ENCODE measurements at regions not wholly inside any gene's neighbourhood (a gene's known extent, or its start where the extent isn't known, plus 50 kb on each side); places are given as distances from the start of the nearest gene placed in this dataset.

DNA sequence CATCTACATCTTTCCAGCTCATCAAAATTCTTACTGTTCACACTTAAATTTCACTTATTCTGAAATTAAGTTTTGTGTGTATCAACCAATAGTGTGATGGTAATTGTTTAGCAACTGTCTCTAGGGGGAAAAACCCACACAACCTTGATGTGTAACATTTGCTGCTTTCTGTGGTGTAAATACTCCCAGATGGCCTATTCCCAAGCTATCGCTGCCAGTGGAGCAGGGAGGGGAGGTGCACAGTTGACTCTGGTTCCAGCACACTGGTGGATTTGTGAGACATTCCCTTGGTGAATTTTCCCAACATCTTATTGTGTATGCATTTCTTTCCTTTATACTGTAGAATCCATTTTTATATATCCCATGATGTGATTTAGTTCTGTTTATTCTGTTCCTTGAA, 275.9 kb upstream of the SHH start:
- DNase-seq (ENCODE audit: extremely low read depth, low read depth): no peak

DNA sequence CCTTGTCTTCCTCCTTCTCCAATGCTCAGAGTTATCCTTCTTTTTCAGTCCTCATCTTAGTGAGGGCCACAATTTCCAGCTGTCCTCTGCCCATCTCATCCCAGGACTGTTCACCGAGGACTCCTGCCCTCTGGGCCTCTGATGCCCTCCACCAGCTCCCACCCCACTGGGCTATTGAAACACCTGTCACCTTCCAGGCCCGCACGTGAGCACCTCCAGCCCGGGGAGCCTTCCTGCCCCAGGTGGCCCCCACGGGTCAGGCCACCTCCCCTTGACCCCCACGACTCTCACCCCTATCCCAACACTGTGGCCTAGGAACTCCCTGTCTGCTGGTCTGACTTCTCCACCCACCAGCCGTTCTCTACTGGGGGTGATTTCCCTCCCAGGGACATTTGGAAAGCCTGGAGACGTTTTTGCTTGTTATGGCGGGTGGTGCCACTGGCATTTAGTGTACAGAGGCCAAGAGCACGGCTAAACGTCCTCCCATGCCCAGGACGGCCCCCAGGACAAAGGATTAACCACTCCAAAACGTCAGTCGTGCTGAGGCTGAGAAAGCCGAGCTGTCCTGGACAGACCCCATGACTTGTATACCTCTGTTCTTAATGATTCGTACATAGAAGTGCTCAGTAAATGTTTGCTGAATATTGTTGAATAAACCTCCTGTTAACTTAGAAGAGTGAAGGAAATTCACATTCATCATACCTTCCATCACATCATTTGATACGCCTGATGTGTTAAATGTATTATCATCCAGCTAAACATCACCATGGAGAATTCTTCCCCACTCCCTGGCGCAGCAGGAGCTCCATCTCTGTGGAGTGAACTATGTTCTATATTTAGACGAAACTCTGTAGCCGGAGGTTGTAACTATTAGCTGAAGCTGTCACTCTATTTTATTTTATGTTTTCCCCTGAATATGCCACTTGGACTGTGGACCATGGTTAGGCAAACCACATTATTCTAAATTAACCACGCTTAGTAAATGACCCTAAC, 270.1 kb upstream of the SHH start:
- DNase-seq (ENCODE audit: extremely low read depth, low read depth): no peak

DNA sequence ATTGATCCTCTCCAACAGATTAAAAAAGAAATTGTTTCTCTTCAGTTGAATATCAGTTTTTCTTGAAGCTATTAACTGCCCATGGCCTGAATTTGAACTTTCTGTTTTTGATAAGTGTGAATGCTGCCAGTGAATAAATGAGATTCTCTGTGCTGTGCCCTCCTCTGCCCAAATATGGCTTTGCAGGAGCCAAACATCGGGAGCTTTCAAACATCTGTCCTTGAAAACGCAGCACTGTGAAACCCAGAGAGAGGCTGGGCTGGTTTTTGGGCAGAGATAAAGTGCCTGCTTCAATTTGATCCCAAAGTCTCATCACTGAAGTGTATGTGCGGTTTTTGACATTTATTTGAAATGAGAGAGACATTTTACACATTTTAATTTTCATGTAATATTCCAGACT, 268.3 kb upstream of the SHH start:
- no peak for DNase-seq (ENCODE audit: extremely low read depth, low read depth)

DNA sequence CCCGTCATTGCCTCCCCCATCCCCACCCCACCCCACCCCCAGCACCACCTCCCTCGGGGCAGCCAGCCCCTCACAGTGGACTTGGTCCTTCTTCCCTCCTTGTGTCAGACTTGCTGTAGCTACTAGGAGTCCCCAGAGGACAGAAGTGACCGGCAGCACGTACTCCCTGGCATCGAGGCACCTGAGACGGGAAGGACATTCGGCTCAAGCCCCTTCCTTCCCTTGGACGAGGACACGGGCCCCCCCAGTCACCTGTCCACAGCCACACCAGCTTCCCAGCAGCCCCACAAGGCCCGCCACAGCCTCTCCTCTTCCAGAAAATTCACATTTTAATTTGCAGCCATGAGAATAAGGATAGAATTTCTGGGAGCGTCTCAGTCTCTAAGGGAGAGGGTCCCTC, 267.8 kb upstream of the SHH start:
- no peak for DNase-seq (ENCODE audit: extremely low read depth, low read depth)

DNA sequence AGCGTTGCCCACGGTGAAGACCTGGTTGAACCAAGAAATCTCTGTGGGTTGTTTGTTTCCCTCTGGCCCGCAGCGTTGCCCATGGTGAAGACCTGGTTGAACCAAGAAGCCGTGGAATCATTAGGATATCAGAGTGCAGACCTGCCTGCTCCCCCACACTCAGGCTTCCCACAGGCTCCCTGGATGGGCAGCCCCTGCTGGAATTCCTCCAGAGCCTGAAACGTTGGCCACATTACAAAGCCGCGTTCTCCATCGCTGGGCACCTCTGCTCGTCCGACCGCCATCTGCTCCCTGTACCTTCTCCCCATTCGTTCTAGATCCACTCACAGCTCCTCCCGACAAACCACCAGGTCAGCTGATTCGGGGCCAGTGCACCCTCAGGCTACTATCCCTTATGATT, 266.9 kb upstream of the SHH start:
- DNase-seq (ENCODE audit: extremely low read depth, low read depth): no peak

DNA sequence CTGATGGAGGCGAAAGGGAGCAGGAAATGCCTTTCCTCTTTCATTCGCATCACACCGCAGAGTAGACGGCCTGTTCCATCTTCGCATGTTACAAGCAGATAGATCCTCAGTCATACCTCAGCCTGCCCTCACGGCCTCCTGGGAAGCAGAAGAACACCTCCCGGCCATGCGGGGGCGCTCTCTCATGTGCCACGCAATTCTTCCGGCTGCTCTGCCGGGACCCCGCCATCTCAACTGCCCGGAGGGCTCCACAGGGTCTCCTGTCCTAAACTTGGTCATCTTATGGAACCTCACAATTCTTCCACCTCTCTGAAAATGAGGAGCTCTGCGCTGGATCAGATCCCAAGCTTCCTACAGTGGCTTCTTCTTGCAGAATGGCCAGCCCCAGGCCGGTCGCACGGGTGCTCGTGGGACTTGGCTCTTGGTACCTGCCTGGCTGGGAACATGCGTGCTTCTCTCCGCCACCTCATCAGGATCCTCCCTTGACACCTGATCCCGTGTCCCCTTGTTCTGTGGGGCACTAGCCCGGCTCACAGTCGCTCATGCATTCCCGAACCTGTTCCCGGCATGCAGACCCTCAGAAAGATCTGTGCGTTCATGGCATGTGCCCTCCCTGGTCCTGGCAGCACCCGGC, 262.8 kb upstream of the SHH start:
- DNase-seq (ENCODE audit: extremely low read depth, low read depth): no peak

DNA sequence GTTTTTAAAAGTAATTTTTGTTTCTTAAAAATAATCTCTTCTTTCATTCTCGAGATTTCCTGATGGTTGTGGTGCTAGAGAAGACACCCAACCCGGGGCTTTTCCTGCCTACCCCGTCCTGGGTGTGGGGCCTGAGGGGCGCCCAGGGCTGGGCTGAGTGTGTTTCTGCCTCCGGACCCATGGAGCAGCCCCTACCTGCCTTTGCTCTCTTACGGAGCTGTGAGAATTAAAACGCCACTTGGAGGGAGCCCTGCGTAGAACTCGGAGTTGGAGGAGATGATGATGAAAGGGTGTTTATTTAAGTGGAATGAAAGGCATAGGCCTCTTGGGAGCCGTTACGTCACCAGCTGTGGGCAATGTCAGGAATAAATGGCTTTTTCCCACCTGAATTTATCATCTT, 261.8 kb upstream of the SHH start:
- no peak for DNase-seq (ENCODE audit: extremely low read depth, low read depth)

DNA sequence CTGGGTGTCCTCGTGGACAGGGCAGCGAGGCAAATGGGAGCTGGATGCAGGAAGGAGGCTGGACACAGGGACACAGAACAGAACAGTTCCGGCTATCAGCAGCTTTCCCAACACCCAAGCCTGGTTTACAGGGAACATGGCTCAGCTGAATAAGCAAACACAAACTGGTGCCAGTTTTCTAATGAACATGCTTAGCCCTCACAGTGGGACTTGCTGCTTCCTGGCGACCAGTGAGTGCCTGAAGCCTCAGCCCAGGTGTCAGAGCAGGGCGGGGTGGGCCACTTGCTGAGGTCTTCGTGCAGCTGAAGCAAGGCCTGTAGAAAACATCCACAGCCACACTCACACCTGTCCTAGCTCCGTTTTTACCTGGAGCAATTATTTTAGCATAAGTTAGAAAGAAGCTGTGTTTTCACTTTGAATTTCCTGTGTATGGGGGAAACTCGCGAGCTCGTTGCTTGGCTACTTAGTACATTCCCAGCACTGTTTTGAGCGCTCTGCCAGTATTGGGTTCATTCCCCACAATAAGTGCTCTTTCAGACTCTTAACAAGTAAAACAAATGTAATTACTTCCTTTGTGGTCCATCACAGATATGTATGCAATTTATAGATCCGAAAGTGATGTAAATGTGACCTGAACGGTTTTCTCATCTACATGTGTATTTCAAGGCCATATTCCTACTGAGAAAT, 261.2 kb upstream of the SHH start:
- DNase-seq (ENCODE audit: extremely low read depth, low read depth): no peak

DNA sequence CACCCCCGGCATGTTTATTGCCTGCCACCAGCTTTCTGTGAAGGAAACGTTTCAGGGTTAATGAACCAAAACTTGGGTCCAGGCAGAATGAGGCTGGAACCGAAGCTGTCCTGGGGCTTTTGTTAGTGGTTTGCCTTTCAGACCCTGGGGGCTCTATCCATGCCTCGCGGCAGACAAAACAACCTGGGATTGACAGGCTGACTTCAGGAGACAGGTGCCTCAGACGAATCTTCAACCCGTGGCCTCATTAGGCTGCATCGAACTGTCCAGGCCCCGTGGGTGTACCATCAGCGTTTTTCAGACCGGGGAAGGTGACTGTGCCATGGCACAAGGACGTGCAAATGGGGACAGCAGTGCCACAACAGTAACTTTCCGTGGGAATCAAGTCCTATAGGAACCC, 259.3 kb upstream of the SHH start:
- no peak for DNase-seq (ENCODE audit: extremely low read depth, low read depth)

DNA sequence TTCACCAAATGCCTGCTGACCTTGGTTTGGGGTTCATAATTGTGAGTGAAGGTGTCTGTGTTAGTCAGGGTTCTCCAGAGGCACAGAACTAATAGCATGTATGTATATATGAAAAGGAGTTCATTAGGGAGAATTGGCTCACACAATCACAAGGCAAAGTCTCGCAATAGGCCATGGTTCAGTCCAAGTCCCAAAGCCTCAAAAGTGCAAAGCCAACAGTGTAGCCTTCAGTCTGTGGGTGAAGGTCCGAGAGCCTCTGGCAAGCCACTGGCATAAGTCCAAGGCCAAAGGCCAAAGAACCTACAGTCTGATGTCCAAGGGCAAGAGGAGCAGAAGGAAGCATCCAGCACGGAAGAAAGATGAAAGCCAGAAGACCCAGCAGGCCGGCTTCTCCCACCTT, 257.6 kb upstream of the SHH start:
- no peak for DNase-seq (ENCODE audit: extremely low read depth, low read depth)

DNA sequence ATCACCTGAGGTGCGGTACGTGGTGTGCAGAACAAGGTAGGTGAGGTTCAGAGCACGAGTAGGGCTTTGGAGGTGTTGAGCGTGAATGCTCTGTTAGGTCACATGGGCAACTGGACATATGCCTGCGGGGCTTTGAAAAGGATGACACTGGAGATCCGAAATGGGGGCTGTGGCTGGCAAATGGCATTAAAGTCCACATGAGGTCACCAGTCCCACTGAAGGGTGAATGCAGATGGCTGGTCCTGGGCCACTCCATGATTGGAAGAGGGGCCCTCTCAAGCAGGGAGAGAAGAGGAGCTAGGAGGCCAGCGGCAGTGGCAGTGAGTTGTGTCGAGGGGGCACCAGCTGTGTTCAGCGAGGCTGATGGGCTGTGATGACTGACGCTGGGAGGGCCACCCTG, 254.9 kb upstream of the SHH start:
- DNase-seq (ENCODE audit: extremely low read depth, low read depth): no peak

DNA sequence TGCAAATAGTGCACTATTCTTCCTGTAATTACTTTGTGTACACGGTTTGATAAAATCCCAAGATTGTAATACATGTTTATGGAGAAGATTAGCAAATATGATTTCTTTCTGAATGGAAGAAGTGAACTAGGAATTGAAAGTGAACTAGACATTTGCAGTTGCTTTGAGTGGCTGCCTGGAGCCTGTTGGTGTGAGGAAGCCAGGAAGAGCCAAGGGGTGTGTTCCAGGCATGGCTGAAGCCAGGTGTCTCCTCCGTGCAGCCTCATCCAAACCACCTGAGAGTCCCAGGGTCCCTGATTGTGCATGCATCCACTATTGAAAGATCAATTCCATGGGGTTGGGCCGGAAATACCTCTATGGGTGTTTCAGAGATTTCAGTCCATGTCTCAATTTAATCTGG, 253.1 kb upstream of the SHH start:
- no peak for DNase-seq (ENCODE audit: extremely low read depth, low read depth)

DNA sequence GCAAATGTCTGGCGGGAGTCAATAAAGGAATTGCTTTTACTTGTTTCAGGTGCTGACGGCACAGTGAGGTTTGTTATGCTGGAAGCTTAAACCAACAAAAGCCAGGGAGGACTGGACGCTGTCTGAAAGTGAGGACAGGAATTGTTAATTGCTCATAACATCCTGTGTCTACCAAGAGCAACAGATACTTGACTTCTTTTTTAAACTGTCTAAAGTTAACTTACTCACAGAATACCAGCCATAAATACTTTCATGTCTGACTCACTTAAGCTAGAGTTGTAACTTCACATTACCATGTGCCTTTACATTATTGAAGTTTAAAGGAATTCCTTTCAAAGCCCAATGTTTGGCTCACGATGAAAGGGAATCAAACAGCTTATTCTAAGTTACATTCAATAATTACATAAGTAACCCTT, 252.7 kb upstream of the SHH start:
- DNase-seq (ENCODE audit: extremely low read depth, low read depth): no peak

DNA sequence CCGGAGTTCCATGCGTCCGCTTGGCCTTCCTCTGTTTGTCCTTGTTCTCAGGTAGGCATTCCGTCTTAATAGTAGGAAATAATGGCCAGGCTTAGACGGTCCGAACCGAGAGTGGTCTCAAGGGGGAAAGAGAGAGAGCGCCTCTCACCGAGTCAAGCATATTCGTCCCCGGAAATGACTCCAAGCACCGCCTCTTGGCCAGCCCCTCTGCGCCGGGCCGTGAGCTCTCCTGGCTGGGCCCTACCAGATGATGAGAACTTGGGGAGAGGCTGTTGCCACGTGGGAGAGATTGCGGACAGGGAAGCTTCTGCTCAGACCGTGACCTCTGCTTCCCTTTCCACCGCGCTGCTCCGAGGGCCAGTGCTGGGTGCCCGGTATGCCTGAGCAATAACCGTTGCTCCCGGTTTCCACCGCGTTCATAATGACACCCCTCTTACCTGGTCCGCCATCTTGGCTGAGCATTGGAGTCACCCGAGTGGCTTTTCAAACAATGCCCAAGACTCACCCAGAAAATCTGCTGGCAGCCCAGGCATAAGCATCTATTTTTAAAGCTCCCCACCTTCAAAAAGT, 251.1 kb upstream of the SHH start:
- DNase-seq (ENCODE audit: extremely low read depth, low read depth): no peak

DNA sequence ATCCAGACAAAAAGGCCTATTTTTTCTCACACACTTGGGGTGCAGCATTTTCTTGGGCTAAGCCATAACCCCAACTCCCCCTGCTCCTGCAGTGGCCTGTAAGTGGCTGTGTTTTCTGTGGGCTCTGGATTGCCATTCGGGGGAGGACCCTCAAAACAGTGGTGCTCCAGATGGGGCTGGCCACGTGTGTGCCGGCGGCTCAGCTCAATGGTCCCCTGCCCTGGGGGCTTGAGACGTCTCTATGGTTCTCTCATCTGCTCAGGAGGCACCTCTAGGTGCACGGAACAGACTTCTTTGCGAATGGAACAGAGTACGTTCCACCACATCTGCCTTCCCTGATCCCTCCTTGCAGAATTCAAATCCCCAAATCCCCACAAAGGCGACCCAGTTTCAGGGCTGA, 250.0 kb upstream of the SHH start:
- no peak for DNase-seq (ENCODE audit: extremely low read depth, low read depth)

DNA sequence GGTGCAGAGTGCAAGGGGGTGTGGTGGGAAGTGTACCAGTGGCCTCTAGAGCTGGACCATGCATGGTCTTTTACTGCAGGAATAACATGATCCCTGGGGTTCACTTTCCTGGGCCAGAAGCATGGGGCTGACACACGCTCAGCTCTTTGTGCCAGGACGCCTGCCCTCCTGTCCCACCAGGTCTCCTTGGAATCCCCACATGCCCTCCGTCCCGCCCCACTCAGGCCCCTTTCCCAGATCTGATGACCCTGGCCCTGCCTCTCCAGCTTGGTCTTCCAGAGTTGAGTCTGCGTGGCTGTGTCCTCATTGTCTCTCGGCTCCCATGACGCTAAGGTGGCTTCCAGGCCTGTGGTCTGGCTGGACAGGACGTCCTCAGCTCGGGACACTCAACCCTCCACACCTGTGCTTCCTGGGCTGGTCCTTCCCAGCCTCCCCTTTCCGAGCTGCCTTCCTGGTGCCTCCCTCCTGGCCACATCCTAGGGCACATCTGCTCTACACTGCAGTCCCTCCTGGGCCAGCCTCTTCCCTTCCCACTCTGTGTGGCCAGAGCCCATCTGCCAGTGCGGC, 249.5 kb upstream of the SHH start:
- DNase-seq (ENCODE audit: extremely low read depth, low read depth): no peak

DNA sequence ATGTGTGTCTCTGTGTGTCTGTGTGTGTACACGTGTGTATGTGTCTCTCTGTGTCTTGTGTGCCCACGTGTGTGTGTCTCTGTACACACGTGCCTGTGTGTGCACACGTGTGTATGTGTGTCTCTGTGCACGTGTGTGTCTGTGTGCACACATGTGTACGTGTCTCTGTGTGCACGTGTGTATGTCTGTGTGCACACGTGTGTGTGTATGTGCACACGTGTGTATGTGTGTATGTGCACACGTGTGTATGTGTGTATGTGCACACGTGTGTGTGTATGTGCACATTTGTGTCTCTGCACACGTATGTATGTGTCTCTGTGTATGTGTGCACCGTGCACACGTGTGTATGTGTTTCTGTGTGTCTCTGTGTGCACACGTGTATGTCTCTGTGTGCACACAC, 248.7 kb upstream of the SHH start:
- DNase-seq (ENCODE audit: extremely low read depth, low read depth): no peak

DNA sequence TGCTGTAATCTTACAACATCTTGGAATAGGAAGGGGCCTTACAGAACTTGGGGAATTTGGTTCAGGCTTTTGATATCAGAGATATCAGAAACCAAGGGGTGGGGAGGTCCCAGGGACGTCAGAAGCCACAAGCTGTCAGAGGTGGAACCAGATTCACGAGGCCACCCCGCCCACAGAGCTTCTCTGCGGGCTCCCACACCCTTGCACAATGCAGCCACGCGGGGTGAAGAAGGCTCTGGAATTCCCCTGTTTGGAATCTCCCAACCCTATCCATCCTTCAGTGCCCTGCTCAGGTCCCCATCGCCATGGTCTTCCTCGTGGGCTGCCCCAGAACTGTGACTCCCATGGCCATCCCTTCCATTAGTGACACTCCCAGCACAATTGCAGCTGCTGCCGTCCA, 247.1 kb upstream of the SHH start:
- DNase-seq (ENCODE audit: extremely low read depth, low read depth): no peak

DNA sequence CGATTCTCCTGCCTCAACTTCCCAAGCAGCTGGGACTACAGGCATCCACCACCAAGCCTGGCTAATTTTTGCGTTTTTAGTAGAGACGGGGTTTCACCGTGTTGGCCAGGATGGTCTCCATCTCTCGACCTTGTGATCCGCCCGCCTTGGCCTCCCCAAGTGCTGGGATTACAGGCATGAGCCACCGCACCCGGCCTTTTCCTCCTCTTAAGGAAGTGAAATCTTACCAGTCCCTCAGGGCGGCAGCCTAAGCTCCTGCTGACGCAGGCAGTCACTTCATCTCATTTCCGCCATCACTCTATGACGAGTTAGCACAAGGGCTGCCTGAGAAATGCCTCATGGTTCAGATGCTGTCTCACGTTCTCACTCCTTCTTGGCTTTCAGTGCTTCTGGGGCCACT, 246.0 kb upstream of the SHH start:
- DNase-seq (ENCODE audit: extremely low read depth, low read depth): no peak

DNA sequence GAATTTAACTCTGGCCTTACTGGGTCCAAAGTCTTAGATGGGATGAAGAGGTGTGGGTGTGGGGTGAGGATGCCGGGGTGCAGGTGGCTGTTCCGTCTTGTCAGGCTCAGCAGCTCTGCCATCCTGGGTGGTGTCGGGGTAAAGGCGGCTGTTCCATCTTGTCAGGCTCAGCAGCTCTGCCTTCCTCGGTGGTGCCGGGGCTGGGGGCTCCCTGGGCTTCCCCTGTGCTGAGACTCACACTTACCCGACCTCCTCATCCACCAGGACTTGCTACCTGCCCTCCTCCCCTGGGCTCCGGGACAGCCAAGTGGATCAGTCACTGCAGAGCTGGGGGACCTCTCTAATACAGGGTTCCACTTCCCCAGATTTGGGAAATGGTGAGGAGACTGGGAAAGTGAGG, 244.3 kb upstream of the SHH start:
- no peak for DNase-seq (ENCODE audit: extremely low read depth, low read depth)

DNA sequence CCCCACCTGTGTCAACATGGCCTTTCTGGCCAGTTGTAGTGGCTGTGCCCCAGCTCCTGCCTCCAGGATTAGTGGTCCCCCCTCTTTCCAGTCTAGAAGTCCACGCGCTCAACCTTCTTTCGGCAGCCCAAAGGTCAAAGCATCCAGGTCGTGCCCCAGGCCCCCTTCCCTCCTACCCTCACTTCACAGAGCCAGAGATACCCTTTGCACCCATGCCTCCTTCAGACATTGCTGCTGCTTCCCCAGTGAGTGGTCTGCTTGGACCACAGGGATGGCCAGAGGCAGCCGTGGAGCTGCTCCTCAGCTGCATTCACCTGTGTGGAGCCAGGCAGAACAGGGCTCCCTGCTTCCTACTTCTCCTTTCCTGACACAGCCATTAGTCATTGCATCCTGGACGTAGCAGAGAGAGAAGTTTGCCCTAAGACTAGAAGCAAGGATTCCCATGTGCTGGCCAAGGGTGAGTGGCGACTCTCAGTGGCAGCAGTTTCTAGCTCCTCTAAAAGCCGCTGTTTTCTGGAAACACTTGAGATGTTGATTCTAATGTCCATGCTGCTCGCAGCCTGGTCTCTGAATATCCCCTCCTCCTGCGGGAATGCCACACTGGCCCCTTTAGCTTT, 243.1 kb upstream of the SHH start:
- no peak for DNase-seq (ENCODE audit: extremely low read depth, low read depth)
